Hematopoietic multipotent progenitor cell treated with erythropoietin and hydrocortisone succinate and interleukin-3 and kit ligand, for 8 days (in vitro differentiated cells): ENCODE measurements at regions not wholly inside any gene's neighbourhood (a gene's known extent, or its start where the extent isn't known, plus 50 kb on each side); places are given as distances from the start of the nearest gene placed in this dataset.

Experiments
- DNase-seq: peaks from one replicate; pipeline ENCODE4 v3.0.0-alpha.2; 2015

GRCh38 chr20:62583424-62583920, 58.8 kb upstream of the SLCO4A1 start:
- DNase-seq, result no peak

DNA sequence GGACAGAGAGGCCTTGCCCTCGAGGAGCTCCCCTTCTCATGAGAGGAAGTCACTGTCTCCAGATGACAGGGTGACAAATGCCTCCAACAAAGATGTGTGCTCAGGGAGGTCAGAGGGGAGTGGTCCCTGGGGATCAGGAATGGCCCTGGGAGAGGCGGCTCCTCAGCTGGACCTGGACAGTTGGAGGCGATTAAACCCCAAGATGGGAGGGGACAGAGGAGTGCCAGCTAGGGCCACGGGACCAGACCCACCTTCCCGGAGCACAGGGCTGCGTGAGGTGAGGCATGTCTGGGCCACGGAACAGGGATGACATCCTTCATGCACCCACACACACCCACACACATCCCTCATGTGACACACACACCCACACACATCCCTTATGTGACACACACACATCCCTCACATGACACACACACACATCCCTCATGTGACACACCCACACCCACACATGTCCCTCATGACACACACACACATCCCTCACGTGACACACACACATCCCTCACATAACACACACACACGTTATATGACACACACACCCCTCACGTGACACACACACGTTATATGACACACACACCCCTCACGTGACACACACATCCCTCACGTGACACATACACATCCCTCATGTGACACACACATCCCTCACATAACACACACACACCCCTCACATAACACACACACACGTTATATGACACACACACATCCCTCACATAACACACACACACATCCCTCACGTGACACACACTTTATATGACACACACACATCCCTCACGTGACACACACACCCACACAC, 57.4 kb upstream of the SLCO4A1 start:
- DNase-seq, result no peak

- no peak for DNase-seq
Observed at GRCh38 chr20:62585461-62585970, 56.8 kb upstream of the SLCO4A1 start.

GRCh38 chr20:62586799-62587198, 55.5 kb upstream of the SLCO4A1 start:
- no peak for DNase-seq

GRCh38 chr20:62587757-62588402, 54.4 kb upstream of the SLCO4A1 start:
- peak; percentile 15 for DNase-seq

DNA sequence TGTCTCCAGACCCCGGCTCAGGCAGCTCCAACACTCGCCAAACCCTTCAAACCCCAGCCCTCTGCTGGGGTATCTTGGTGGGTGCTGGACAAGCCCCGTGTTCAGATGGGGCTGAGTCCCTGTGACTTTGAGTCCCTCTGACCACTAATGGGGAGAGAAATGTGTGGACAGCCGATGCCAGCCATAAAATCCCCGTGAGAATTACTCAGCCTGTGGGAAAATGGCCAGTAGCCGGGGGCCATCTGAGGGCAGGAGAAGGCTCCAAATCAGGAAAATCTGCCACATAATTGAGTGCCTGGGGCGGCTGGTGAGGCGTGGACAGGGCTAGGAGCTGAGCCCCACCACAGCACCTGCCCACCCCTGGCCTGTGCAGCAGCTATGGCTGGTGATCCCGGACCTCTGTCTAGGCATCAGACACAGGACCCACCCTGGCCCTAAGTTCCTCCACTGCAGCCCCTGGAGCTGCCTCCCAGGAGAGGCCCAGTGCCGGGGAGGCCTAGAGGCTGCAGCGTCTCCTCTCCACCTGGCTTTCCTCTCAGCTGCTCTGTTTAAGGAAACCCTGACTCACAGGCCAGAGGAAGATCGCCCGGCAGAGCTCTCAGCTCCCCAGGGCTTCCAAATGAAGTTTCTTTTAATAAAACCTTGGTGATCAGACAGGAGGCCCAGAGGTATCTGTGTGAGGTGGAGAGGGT, 53.7 kb upstream of the SLCO4A1 start:
- DNase-seq, result no peak

- DNase-seq, result no peak
Observed at GRCh38 chr20:62589150-62589498, 53.2 kb upstream of the SLCO4A1 start.

DNA sequence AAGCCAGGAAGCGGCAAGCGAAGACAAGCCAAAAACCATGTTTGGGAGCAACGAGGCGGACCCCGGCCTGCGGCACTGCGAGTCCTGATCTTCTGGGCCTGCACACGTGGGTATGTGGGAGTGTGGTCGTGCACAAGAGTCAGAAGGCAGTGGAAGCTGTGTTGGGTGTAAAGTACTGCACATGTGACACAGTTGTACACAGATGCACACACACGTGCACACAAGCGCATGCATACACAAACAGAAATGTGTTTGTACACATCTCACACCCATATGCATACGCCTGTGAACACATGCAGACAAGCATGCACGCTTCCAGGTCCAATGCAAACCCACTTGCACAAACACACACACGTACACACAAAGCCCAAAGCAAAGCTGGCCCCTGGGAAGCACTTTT, 52.6 kb upstream of the SLCO4A1 start:
- DNase-seq, result no peak

GRCh38 chr20:62590309-62591121, 51.8 kb upstream of the SLCO4A1 start:
- no peak for DNase-seq

DNA sequence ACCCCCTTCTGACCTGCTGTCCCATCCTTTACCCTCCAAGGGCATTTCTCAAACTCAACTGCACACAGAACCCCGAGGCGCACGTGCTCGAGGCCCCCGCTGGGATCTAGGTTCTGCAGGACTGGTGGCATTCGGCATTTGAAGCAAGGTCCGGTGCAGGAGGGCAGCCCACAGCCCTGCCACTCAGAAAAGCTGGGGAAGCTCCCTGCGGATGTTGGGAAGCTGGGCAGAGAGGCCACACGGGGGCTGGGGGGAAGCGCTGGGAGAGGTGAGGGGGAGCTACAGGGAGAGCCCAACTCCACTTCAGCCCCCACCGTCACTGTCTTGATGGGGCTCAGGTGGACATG, 51.2 kb upstream of the SLCO4A1 start:
- DNase-seq, result no peak

DNA sequence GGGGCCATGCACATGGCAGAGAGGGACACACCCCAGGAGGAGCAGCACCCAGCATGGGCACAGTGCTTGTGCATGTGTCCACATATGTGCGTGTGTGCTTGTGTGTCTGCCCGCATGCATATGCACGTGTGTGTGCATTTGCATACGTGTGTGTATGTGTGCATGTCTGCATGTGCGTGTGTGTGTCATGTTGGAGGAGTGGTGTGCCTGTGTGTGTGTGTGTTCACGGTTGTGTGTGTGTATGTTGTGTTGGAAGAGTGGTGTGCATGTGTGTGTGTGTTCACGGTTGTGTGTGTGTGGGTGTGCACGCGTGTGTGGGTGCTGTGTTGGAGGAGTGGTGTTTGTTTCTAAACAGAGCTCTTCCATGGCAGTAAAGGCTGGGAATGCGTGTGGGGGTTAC, 50.7 kb upstream of the SLCO4A1 start:
- DNase-seq, result no peak
